Osteoblast (primary cell): ENCODE measurements at regions not wholly inside any gene's neighbourhood (a gene's known extent, or its start where the extent isn't known, plus 50 kb on each side); places are given as distances from the start of the nearest gene placed in this dataset.
"Not testable (repeated sequence)": the region's sequence is repeated elsewhere in the genome, so short reads cannot be mapped to it uniquely, and the experiment has no call there.

Experiments
- DNase-seq: peaks from one replicate; pipeline ENCODE4 v3.0.0; 2011; ENCODE audit warnings: low spot score, mixed read lengths; ENCODE audit not compliant: insufficient read length; ENCODE audit errors: missing footprints
- H2AFZ ChIP-seq: 2 replicates; pipeline ENCODE4 v1.6.0; 2011; ENCODE audit warnings: mild to moderate bottlenecking, low read length
- H3K27ac ChIP-seq: 2 replicates; pipeline ENCODE4 v1.5.1; 2011; ENCODE audit warnings: mild to moderate bottlenecking, low read depth, low read length, moderate library complexity
- H3K27me3 ChIP-seq: 2 replicates; pipeline ENCODE4 v1.6.0; 2012; ENCODE audit warnings: mild to moderate bottlenecking, control low read depth, inconsistent platforms, low read length, moderate library complexity; ENCODE audit not compliant: insufficient read depth
- H3K36me3 ChIP-seq: 2 replicates; pipeline ENCODE4 v1.5.1; 2011; ENCODE audit warnings: mild to moderate bottlenecking, low read length, control low read depth, moderate library complexity; ENCODE audit not compliant: insufficient read depth
- H3K4me1 ChIP-seq: 2 replicates; pipeline ENCODE4 v1.5.1; 2011; ENCODE audit warnings: mild to moderate bottlenecking, low read length, control low read depth, moderate library complexity; ENCODE audit not compliant: insufficient read depth
- H3K4me2 ChIP-seq: 2 replicates; pipeline ENCODE4 v1.6.0; 2011; ENCODE audit warnings: mild to moderate bottlenecking, low read length; ENCODE audit not compliant: insufficient read depth
- H3K4me3 ChIP-seq: fragments of 200-600 bp; sonication (generic); 3 replicates; pipeline ENCODE4 v1.5.1; 2012; ENCODE audit warnings: mild to moderate bottlenecking, low read length, inconsistent platforms; ENCODE audit not compliant: insufficient read depth
- H3K79me2 ChIP-seq: 2 replicates; pipeline ENCODE4 v1.6.0; 2012; ENCODE audit warnings: mild to moderate bottlenecking, low read length, control low read depth, inconsistent platforms; ENCODE audit not compliant: insufficient read depth
- H3K9me3 ChIP-seq: 2 replicates; pipeline ENCODE4 v1.5.1; 2011; ENCODE audit warnings: low read depth, low read length, control low read depth
- H4K20me1 ChIP-seq: 2 replicates; pipeline ENCODE4 v1.6.0; 2012; ENCODE audit warnings: mild to moderate bottlenecking, low read length, control low read depth; ENCODE audit not compliant: insufficient read depth
- TF ChIP-seq, protein P1 (sequence below): IDR thresholded peaks from 2 replicates; pipeline ENCODE4 v1.5.1; 2011; ENCODE audit warnings: mild to moderate bottlenecking, low read depth, low read length, moderate library complexity; ENCODE audit errors: extremely low read depth

DNA sequence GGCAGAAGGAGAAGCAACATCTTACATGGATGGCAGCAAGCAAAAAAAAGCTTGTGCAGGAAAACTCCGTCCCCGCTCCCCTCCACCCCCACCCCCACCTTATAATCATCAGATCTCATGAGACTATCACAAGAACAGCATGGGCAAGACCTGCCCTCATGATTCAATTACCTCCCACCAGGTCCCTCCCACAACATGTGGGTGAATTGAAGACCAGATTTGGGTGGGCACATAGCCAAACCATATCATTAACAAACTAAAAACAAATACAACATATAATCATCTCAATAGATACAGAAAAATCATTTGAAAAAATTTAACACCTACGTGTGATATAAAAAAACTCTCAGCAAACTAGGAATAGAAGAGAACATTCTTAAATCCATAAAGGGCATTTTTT is 88.8 kb downstream of the BUD13 start:
- no peak overlapping the region for H2AFZ ChIP-seq
- H3K4me1 ChIP-seq = no peaks in the 10 kb centered on the region
- no peaks in the 10 kb centered on the region for H3K9me3 ChIP-seq
- H3K36me3 ChIP-seq = no peaks in the 10 kb centered on the region
- peaks cover 5% of the 10 kb centered on the region for H3K27me3 ChIP-seq
- H3K4me2 ChIP-seq = no peak overlapping the region
- H3K4me3 ChIP-seq = no peak overlapping the region
- DNase-seq = no peak
- no peak overlapping the region for H3K27ac ChIP-seq
- TF ChIP-seq, protein P1, sequence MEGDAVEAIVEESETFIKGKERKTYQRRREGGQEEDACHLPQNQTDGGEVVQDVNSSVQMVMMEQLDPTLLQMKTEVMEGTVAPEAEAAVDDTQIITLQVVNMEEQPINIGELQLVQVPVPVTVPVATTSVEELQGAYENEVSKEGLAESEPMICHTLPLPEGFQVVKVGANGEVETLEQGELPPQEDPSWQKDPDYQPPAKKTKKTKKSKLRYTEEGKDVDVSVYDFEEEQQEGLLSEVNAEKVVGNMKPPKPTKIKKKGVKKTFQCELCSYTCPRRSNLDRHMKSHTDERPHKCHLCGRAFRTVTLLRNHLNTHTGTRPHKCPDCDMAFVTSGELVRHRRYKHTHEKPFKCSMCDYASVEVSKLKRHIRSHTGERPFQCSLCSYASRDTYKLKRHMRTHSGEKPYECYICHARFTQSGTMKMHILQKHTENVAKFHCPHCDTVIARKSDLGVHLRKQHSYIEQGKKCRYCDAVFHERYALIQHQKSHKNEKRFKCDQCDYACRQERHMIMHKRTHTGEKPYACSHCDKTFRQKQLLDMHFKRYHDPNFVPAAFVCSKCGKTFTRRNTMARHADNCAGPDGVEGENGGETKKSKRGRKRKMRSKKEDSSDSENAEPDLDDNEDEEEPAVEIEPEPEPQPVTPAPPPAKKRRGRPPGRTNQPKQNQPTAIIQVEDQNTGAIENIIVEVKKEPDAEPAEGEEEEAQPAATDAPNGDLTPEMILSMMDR = no peak
- no peaks in the 10 kb centered on the region for H4K20me1 ChIP-seq
- no peaks in the 10 kb centered on the region for H3K79me2 ChIP-seq

DNA sequence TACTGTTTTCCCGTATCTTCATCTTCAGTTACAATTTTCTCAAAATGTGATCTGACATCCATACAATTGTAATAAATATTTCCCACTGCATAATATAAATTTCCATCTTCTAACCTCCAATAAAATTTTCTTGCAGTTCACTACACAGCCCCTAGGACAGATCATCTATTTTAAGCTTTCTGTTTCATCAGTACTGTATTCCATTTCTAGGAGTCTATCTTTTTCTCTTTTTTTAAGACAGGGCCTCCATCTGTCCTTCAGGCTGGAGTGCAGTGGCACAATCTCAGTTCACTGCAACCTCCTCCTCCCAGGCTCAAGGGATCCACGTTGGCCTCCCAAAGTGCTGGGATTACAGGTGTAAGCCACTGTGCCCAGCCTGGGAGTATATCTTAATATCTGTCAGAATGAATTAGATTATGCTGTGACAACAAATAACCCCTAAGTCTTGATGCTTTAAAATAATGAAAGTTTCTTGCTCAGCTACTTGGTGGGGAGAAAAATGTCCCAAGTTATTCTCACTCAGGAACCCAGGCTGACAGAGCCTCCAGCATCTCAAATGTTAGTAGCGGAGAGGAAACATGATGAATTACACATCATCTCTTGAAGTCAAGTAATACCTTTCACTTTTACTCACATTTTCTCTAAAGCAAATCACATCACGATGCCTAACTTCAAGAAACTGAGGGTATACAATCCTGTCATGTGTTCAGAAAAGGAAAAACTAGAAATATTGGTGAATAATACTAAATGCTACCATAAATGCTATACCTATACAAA is 92.2 kb downstream of the BUD13 start:
- Histone ChIP-seq H3K9me3 (no peaks in the 10 kb centered on the region), H3K36me3 (no peaks in the 10 kb centered on the region), H3K27ac (no peak overlapping the region), H4K20me1 (no peaks in the 10 kb centered on the region), H3K4me1 (no peaks in the 10 kb centered on the region), H3K79me2 (no peaks in the 10 kb centered on the region), H3K4me2 (no peak overlapping the region), H2AFZ (no peak overlapping the region), H3K4me3 (no peak overlapping the region), H3K27me3 (peaks cover 5% of the 10 kb centered on the region)
- no peak for DNase-seq
- TF ChIP-seq, protein P1 = no peak

DNA sequence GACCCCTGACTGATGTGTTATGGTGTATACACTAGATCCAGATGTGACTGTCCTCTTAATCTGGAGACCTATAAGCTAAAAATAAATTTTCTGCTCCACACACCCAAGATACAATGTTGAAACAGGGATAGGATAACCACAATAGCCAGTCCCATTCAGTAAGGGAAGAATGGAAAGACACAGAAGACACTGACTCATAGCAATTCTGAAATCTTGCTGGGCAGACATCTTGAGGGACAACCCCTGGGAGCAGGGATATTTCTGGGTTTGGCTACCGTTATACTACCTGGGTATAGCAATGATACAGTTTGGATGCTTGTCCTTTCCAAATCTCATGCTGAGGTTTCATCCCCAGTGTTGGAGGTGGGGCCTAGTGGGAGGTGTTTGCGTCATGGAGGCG is 93.9 kb downstream of the BUD13 start:
- no peaks in the 10 kb centered on the region for H3K79me2 ChIP-seq
- TF ChIP-seq, protein P1 = no peak
- H3K36me3 ChIP-seq = no peaks in the 10 kb centered on the region
- no peak overlapping the region for H3K4me3 ChIP-seq
- DNase-seq = no peak
- no peak overlapping the region for H3K27ac ChIP-seq
- H3K27me3 ChIP-seq = no peaks in the 10 kb centered on the region
- H3K4me1 ChIP-seq = no peaks in the 10 kb centered on the region
- no peaks in the 10 kb centered on the region for H3K9me3 ChIP-seq
- H3K4me2 ChIP-seq = no peak overlapping the region
- no peak overlapping the region for H2AFZ ChIP-seq
- no peaks in the 10 kb centered on the region for H4K20me1 ChIP-seq

DNA sequence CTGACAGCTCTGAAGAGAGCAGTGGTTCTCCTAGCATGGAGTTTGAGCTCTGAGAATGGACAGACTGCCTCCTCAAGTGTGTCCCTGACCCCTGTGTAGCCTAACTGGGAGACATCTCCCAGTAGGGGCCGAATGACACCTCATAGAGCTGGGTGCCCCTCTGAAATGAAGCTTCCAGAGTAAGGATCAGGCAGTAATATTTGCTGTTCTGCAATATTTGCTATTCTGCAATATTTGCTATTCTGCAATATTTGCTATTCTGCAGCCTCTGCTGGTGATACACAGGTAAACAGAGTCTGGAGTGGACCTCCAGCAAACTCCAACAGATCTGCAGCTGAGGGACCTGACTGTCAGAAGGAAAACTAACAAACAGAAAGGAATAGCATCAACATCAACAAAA is 105.5 kb downstream of the BUD13 start:
- H3K4me3 ChIP-seq, H3K9me3 ChIP-seq: not testable (repeated sequence)

DNA sequence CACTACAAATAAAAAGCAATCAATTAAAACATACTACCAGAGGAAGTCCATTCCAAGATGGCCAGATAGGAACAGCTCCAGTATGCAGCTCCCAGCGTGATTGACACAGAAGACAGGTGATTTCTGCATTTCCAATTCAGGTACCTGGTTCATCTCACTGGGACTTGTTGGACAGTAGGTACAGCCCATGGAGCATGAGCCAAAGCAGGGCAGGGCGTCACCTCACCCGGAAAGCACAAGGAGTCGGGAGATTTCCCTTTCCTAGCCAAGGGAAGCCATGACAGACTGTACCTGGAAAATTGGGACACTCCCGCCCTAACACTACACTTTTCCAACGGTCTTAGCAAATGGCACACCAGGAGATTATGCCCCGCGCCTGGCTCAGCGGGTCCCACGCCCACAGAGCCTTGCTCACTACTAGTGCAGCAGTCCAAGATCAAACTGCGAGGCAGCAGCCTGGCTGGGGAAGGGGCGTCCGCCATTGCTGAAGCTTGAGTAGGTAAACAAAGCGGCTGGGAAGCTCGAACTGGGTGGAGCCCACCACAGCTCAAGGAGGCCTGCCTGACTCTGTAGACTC is 106.0 kb downstream of the BUD13 start:
- not testable (repeated sequence) for H3K4me3 ChIP-seq, H3K79me2 ChIP-seq, H3K36me3 ChIP-seq, H3K9me3 ChIP-seq, H4K20me1 ChIP-seq, H2AFZ ChIP-seq, H3K27ac ChIP-seq, H3K4me1 ChIP-seq, H3K27me3 ChIP-seq, DNase-seq, H3K4me2 ChIP-seq

More for the DNA sequence above, 105.5 kb downstream of the BUD13 start:
- not testable (repeated sequence) for H3K36me3 ChIP-seq, DNase-seq, H3K27ac ChIP-seq, H3K4me2 ChIP-seq, H3K27me3 ChIP-seq, H3K4me1 ChIP-seq, H3K79me2 ChIP-seq, H2AFZ ChIP-seq, H4K20me1 ChIP-seq
